NOMO-1 treated with DMSO at 0.1 percent for 48 hours (cell line): ENCODE measurements at regions not wholly inside any gene's neighbourhood (a gene's known extent, or its start where the extent isn't known, plus 50 kb on each side); places are given as distances from the start of the nearest gene placed in this dataset.
"Not testable (repeated sequence)": the region's sequence is repeated elsewhere in the genome, so short reads cannot be mapped to it uniquely, and the experiment has no call there.

Source experiments
- DNase-seq: peaks from one replicate; lab custom pipeline; 2025; ENCODE audit not compliant: unreplicated experiment; lab: John Stamatoyannopoulos, UW

DNA sequence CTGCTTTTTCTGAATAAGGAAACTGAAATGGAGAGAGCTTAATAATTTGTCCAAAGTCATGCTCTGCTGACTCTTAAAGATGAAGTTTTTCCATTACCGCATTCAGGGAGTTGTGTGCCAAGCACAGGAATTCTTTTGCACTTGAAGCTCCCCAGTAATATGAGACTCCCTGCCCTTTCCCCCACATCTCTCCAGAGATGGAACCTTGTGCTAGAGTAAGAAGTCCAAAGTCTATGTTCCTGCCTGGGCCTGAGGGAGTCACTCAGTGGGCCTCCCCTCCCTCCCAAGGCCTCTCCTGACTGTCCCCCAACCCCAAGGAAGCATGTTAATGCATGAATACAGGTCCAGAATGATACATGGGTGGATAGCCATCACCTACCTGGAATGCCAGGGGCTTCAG, 173.3 kb upstream of the SEMA6A start:
- DNase-seq = no peak

DNA sequence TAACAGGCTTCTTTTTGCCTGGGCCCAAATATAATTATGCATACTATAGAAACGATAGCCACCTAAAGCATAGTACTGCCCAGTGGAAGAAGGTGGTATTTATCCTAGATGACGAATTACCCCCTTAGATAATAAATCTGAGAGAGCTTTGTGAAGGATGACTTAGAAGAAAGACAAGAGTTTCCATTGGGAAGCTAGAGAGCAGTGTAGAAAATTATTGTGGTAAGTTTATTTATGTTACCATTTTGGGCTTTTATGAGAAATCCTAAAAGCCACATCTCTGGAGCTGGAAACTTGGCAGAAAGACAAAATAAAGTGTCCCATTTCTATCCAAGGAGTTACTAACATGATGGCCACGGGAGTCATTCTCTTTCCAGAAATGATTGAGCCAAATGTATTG, 172.0 kb upstream of the SEMA6A start:
- no peak for DNase-seq

- DNase-seq = no peak
Measured at GRCh38 chr5:116740771-116741170, 166.1 kb upstream of the SEMA6A start.

- DNase-seq = no peak
Measured at GRCh38 chr5:116739571-116739970, 164.9 kb upstream of the SEMA6A start.

GRCh38 chr5:116738615-116739261, 164.1 kb upstream of the SEMA6A start:
- DNase-seq = no peak

- no peak for DNase-seq
Measured at GRCh38 chr5:116738239-116738614, 163.6 kb upstream of the SEMA6A start.

DNA sequence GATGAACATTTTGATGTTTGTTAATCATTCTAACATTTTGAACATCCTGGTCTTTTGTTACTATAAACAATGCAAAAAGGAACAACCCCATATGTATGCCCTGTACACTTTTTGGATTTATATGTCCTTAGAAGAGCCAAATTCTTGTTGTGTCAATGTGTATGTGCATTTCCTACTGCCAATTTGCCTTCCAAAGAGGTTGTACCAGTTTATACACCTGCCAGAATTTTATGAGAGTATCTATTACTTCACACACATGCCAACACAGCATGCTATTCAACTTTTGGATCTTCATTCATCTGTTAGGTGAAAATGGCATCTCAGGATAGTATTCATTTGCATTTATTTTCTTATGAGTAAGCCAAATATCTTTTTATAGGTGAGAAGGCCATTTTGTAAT, 162.0 kb upstream of the SEMA6A start:
- DNase-seq = no peak

GRCh38 chr5:116733991-116734975, 159.7 kb upstream of the SEMA6A start:
- no peak for DNase-seq

- DNase-seq = no peak
Measured at GRCh38 chr5:116732591-116732990, 158.0 kb upstream of the SEMA6A start.

DNA sequence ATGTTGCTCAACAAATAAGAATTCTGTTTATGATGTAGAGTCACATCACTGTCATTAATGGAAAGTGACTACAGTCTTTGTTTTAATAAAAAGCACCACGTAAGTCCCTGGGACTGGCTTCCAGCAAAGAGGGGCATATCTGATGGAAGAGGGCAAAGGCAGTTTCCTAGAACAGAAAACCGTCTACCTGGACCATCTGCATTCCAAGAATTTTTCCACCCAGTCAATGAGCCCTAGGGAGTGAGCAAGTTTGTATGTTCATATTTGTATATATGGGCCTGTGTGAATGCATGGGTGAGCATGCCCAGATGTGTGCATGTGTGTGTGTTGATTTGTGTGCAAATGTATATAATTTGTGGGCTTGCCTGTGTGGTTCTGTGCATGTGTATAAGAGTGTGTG, 156.8 kb upstream of the SEMA6A start:
- DNase-seq = no peak

- DNase-seq = no peak
Measured at GRCh38 chr5:116730706-116731105, 156.1 kb upstream of the SEMA6A start.

DNA sequence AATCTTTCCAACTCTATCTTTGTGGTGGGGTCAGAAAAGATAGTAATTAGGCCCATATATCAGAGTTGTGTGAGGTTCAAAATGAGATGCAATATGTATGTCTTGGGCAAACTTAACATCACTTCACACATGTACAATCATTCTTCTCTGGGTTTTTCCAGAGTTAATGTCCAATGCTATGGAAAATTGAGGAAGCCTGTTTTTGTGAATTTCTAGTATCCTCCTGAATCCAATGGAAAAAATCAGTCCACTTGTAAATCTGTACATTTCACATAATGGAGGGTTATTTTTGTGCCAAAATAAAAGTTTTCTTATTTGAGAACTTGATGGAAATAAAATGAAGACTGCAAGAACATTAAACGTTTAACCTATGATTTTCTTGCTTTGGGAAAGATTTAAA, 155.6 kb upstream of the SEMA6A start:
- DNase-seq = no peak

DNA sequence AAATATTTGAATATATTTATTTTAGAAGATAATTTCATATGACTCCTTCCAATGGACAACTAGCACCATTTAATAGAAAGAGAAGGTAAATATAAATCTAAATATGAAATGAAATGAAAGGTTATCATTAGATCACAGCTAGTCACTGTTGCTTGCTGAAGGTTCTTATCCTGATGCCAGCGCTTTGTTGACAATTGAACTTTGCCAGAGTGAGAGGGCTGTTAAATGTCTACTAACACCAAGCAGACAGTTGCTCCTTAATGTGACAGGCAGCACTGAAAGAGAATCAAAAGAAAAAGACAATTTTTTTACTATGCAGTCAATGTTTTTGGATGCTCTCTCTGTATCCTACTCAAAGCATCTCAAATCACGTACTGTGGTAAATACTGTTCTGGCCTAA, 152.6 kb upstream of the SEMA6A start:
- DNase-seq = no peak

DNA sequence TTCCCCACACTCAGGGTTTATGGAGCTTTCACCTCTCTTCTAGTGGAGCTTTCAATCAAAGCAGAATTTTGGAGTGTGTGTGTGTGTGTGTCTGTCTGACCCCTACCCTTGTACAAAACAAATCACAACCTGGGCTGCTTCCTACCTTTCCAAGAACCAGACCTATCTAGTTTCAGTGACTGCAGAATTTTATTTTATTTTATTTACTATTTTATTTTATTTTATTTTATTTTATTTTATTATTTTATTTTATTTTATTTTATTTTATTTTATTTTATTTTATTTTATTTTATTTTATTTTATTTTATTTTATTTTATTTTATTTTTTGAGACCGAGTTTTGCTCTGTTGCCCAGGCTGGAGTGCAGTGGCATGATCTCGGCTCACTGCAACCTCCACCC, 151.6 kb upstream of the SEMA6A start:
- DNase-seq = not testable (repeated sequence)

GRCh38 chr5:116724971-116725370, 150.3 kb upstream of the SEMA6A start:
- no peak for DNase-seq

- DNase-seq = no peak
Measured at GRCh38 chr5:116722651-116723050, 148.0 kb upstream of the SEMA6A start.

GRCh38 chr5:116719106-116719505, 144.5 kb upstream of the SEMA6A start:
- no peak for DNase-seq

DNA sequence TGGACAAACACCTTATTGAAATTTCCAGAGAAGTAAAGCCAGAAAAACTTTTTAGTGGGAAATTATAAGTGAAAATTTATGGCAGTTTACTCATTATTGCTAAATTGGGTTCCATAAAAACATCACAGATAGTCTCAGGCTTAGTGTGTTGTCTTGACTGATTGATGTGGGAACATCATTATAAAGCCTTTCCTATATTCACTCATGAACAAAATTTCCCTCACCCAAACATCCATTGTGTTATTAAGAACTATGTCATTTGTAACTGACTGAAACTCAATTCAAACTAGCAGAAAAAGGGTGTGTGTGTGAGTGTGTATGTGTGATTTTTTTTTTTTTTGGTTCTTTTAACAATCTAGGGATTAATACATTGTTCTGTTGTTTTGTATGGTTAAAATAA, 143.7 kb upstream of the SEMA6A start:
- no peak for DNase-seq

GRCh38 chr5:116709082-116709481, 134.5 kb upstream of the SEMA6A start:
- no peak for DNase-seq

DNA sequence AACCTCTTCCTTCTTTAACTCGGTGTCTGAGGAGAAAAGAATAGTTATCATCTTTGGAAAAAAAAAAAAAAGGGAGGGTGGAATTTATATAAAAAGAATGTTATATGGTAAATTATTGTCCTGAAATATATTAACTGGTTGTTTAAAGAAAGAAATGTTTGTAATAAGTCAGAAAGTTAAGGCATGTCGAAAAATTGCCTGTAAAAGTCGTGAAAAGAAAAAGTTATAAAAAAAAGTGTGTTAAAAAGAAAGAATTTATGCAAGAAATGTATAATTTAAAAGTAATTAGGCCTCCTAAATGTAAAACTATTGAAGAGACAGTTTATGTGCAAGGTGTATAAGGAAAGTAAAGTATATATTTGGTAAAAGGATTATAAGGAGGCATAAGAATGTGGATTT, 130.5 kb upstream of the SEMA6A start:
- DNase-seq = not testable (repeated sequence)

DNA sequence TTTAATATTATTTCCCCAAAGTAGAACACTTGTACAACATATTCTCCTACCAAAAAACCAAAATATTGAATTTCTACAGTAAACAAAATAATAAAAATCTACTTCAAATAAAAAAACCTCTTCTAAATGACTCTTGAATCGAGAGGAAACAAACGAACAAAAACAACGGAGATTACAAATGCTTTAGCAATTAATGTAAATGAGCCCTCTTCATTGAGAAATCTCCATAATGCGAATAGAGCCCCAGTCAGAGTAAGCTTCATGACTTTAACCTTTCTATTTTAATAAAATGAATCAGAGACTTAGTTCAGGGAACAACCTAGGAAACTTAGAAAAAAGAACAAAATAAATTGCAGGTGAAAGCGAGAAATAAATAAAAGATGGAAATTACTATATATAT, 129.3 kb upstream of the SEMA6A start:
- DNase-seq = no peak

DNA sequence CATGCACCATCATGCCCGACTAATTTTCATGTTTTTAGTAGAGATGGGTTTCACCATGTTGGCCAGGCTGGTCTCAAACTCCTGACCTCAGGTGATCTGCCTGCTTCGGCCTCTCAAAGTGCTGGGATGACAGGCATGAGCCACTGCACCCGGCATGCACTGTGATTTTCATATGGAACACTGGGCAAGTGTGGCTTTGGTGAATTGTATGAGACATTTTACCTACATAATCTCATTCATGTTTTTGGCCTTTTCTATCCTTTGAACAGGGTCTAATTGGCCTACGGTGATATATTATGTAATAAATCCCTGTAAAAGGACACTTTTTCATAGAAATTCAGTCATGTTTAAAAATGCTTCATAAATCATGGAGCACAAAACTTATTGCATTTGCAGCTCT, 128.7 kb upstream of the SEMA6A start:
- no peak for DNase-seq
